Gastrocnemius medialis (tissue), 4 donors: ENCODE measurements at regions not wholly inside any gene's neighbourhood (a gene's known extent, or its start where the extent isn't known, plus 50 kb on each side); places are given as distances from the start of the nearest gene placed in this dataset.

Experiments used
- ATAC-seq, 2 donors: fragments of 150-250 bp; one replicate each; pipeline ENCODE4 v1.9.1; 2016
- DNase-seq, 2 donors: peaks; one replicate each; pipeline ENCODE4 v3.0.0-alpha.2; 2019
- H3K27ac ChIP-seq, 4 donors: fragments of 200-600 bp; sonication (generic); 1 replicate in 1 of 4; 2 replicates in 3 of 4; pipeline ENCODE4 v1.5.1; 2016 to 2018; ENCODE audit warnings: mild to moderate bottlenecking in 2 of 4, moderate library complexity in 1 of 4
- H3K27me3 ChIP-seq, 3 donors: fragments of 200-600 bp; sonication (generic) in 2 of 3; 1 replicate in 1 of 3; 2 replicates in 2 of 3; pipeline versions ENCODE4 v1.5.1 to v1.6.0; 2016 to 2019; ENCODE audit warnings: mild to moderate bottlenecking in 1 of 3, moderate library complexity in 1 of 3
- H3K36me3 ChIP-seq, 2 donors: fragments of 200-600 bp; sonication (generic) in 1 of 2; one replicate each; pipeline ENCODE4 v1.5.1; 2017 to 2018
- H3K4me1 ChIP-seq, 2 donors: fragments of 200-600 bp; sonication (generic) in 1 of 2; one replicate each; pipeline ENCODE4 v1.5.1; 2016 to 2017; ENCODE audit warnings: mild to moderate bottlenecking in 2 of 2
- H3K4me3 ChIP-seq, 4 donors: fragments of 200-600 bp; sonication (generic) in 3 of 4; 1 replicate in 1 of 4; 2 replicates in 3 of 4; pipeline ENCODE4 v1.5.1; 2016 to 2019; ENCODE audit warnings: mild to moderate bottlenecking in 2 of 4
- H3K9me3 ChIP-seq, 3 donors: fragments of 200-600 bp; sonication (generic) in 2 of 3; 1 replicate in 1 of 3; 2 replicates in 2 of 3; pipeline ENCODE4 v1.5.1; 2016 to 2019
- CTCF ChIP-seq, 5 experiments: fragments of 450-650 bp in 3 of 5; fragments of 200-600 bp in 2 of 5; sonication (generic) in 2 of 5; IDR thresholded peaks in 4 of 5; conservative IDR thresholded peaks in 1 of 5; 1 replicate in 4 of 5; 2 replicates in 1 of 5; pipeline ENCODE4 v1.5.1; 2016 to 2019; ENCODE audit warnings: antibody characterized with exemption in 5 of 5, mild to moderate bottlenecking in 3 of 5, moderate library complexity in 3 of 5
- POLR2A ChIP-seq, 2 donors: fragments of 450-650 bp; IDR thresholded peaks; one replicate each; pipeline ENCODE4 v1.6.1; 2017; ENCODE audit warnings: antibody characterized with exemption in 2 of 2, mild to moderate bottlenecking in 2 of 2, moderate library complexity in 2 of 2
- in situ Hi-C, 4 donors: fragments of 200-750 bp; cut with MboI; loops; one replicate each; pipeline versions ENCODE4 v1.15.0 to v1.8.0; 2017; ENCODE audit warnings: low sequenced_read_pairs in 4 of 4
- intact Hi-C: fragments of 100-400 bp; cut with DNase I; formaldehyde crosslinking; loops from one replicate; pipeline ENCODE4 v1.15.1; 2023; ENCODE audit warnings: low total_unique reads

DNA sequence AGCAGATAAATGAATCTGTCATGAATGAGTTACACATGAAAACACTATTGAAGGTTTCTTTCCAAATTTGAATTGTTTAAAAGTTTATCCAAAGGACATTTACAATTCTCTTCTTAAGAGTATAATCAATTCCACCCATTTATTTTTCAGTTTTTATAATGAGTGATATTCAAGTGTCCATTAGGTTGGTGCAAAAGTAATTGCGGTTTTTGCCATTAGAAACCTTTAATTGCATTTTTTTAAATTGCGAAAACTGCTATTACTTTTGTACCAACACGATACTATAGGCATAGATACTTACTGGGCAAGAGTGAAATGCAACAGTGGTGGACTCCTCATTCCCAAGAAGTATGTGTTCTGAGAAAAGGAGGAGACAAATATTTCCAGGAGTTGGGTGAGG is 422.7 kb upstream of the MON1B start:
- Histone ChIP-seq H3K4me1 (no peaks in the 10 kb centered on the region), H3K9me3 (no peaks in the 10 kb centered on the region), H3K4me3 (no peak overlapping the region), H3K27ac (no peak overlapping the region), H3K36me3 (no peaks in the 10 kb centered on the region), H3K27me3 (no peaks in the 10 kb centered on the region)
- DNase-seq = no peak
- ATAC-seq = no peak
- TF ChIP-seq CTCF (IDR thresholded peaks at IDR 0.05 in 4 of 5, conservative IDR thresholded peaks at IDR 0.05 in 1 of 5) (no peak), POLR2A (IDR thresholded peaks at IDR 0.05) (no peak)
- in situ Hi-C loops (no loop called here), intact Hi-C loops (no loop called here)

DNA sequence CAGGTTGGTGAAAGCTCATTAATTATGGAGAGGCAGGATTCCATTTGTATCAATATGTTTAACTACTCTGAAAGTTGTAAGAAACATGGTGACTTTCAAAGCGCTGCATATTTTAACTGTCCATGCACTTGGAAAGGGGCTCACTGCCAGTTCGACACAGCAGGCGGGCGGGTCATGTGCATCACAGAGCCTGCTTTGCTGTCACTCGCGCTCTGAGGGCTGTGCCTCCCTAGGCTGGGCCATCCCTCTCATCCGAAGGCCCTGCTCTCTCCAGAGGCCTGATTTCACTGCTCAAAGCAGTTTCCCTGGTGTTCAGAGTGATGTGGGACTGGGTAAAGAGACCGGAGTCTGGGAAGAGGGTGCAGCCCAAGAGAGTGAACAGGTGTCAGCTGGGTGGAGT is 422.0 kb upstream of the MON1B start:
- TF ChIP-seq POLR2A (IDR thresholded peaks at IDR 0.05) = no peak
- no peak for TF ChIP-seq CTCF (IDR thresholded peaks at IDR 0.05 in 4 of 5, conservative IDR thresholded peaks at IDR 0.05 in 1 of 5)
- no peaks in the 10 kb centered on the region for H3K36me3 ChIP-seq
- H3K27me3 ChIP-seq = no peaks in the 10 kb centered on the region
- ATAC-seq (no peak), DNase-seq (no peak)
- no peaks in the 10 kb centered on the region for H3K9me3 ChIP-seq
- H3K4me3 ChIP-seq = no peak overlapping the region
- no peak overlapping the region for H3K27ac ChIP-seq
- in situ Hi-C loops = no loop called here
- intact Hi-C loops = no loop called here
- no peaks in the 10 kb centered on the region for H3K4me1 ChIP-seq

GRCh38 chr16:76771216-76771615 is 419.8 kb upstream of the MON1B start:
- Histone ChIP-seq H3K27ac (no peak overlapping the region), H3K9me3 (no peaks in the 10 kb centered on the region), H3K36me3 (no peaks in the 10 kb centered on the region), H3K27me3 (no peaks in the 10 kb centered on the region), H3K4me1 (no peaks in the 10 kb centered on the region), H3K4me3 (no peak overlapping the region)
- TF ChIP-seq POLR2A (IDR thresholded peaks at IDR 0.05) = no peak
- TF ChIP-seq CTCF (IDR thresholded peaks at IDR 0.05 in 4 of 5, conservative IDR thresholded peaks at IDR 0.05 in 1 of 5) = no peak
- intact Hi-C loops = no loop called here
- in situ Hi-C loops = no loop called here
- DNase-seq = no peak
- no peak for ATAC-seq

- Histone ChIP-seq H3K36me3 (no peaks in the 10 kb centered on the region), H3K4me1 (no peaks in the 10 kb centered on the region), H3K9me3 (no peaks in the 10 kb centered on the region), H3K27ac (no peak overlapping the region), H3K27me3 (no peaks in the 10 kb centered on the region), H3K4me3 (no peak overlapping the region)
- TF ChIP-seq CTCF (IDR thresholded peaks at IDR 0.05 in 4 of 5, conservative IDR thresholded peaks at IDR 0.05 in 1 of 5) = no peak
- no peak for TF ChIP-seq POLR2A (IDR thresholded peaks at IDR 0.05)
- DNase-seq (no peak), ATAC-seq (no peak)
- in situ Hi-C loops = no loop called here
- intact Hi-C loops = no loop called here
Observed at GRCh38 chr16:76777721-76778465, 413.1 kb upstream of the MON1B start.

DNA sequence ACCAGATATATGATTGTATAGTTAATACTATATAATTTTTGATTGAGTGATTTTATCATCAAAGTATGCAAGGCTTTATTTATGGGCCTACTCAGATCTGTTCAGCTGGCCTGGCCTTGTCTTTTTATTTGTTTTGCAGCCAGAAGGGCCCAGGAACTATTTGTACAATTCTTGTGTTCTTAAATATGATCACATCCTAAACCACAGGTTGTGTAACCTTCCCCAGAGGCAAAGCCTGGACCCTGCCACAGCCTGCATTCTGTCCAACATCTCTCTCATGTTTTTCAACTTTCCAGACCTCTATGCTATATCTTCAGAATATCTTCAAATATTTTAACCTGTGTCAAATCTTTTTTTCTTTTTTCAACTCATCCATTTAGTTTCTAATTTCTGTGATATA is 410.4 kb upstream of the MON1B start:
- DNase-seq (no peak), ATAC-seq (no peak)
- no peaks in the 10 kb centered on the region for H3K27me3 ChIP-seq
- H3K4me3 ChIP-seq = no peak overlapping the region
- H3K4me1 ChIP-seq = no peaks in the 10 kb centered on the region
- no peak overlapping the region for H3K27ac ChIP-seq
- no peaks in the 10 kb centered on the region for H3K36me3 ChIP-seq
- H3K9me3 ChIP-seq = no peaks in the 10 kb centered on the region
- TF ChIP-seq POLR2A (IDR thresholded peaks at IDR 0.05) (no peak), CTCF (IDR thresholded peaks at IDR 0.05 in 4 of 5, conservative IDR thresholded peaks at IDR 0.05 in 1 of 5) (no peak)
- intact Hi-C loops (no loop called here), in situ Hi-C loops (no loop called here)
